DOHH2 (cell line): ENCODE measurements at regions not wholly inside any gene's neighbourhood (a gene's known extent, or its start where the extent isn't known, plus 50 kb on each side); places are given as distances from the start of the nearest gene placed in this dataset.

Experiments
- H3F3A ChIP-seq: fragments of 200-600 bp; sonication (generic), shearing (Covaris generic); 2 replicates; pipeline ENCODE4 v1.6.0; 2016; ENCODE audit warnings: antibody characterized with exemption, mild to moderate bottlenecking; ENCODE audit not compliant: control insufficient read depth, insufficient read depth
- H3K27ac ChIP-seq: fragments of 200-600 bp; sonication (generic); 2 replicates; pipeline ENCODE4 v1.5.1; 2014; ENCODE audit warnings: low read depth, mild to moderate bottlenecking, low read length, moderate library complexity
- H3K27me3 ChIP-seq: fragments of 200-600 bp; sonication (generic); 2 replicates; pipeline ENCODE4 v1.6.1; 2014; ENCODE audit warnings: mild to moderate bottlenecking, low read length, mixed read lengths; ENCODE audit not compliant: control insufficient read depth
- H3K36me3 ChIP-seq: fragments of 200-600 bp; sonication (generic); 2 replicates; pipeline ENCODE4 v1.6.1; 2014; ENCODE audit warnings: mild to moderate bottlenecking, low read length, moderate library complexity, mixed read lengths; ENCODE audit not compliant: control insufficient read depth
- H3K4me1 ChIP-seq: fragments of 200-600 bp; sonication (generic); 2 replicates; pipeline ENCODE4 v1.6.1; 2014; ENCODE audit warnings: mild to moderate bottlenecking, low read length, mixed read lengths; ENCODE audit not compliant: control insufficient read depth
- H3K4me2 ChIP-seq: fragments of 200-600 bp; sonication (generic); 2 replicates; pipeline ENCODE4 v1.6.0; 2014; ENCODE audit warnings: mild to moderate bottlenecking, low read length, moderate library complexity
- H3K4me3 ChIP-seq: fragments of 200-600 bp; sonication (generic); 2 replicates; pipeline ENCODE4 v1.5.1; 2014; ENCODE audit warnings: mild to moderate bottlenecking, low read length, mixed read lengths
- H3K79me2 ChIP-seq: fragments of 200-600 bp; sonication (generic); 2 replicates; pipeline ENCODE4 v1.6.1; 2014; ENCODE audit warnings: mild to moderate bottlenecking, low read length, mixed read lengths; ENCODE audit not compliant: control insufficient read depth
- H3K9me2 ChIP-seq: fragments of 200-600 bp; sonication (generic); replicated peaks from 2 replicates; pipeline ENCODE4 v1.6.1; 2014; ENCODE audit warnings: mild to moderate bottlenecking, low read length, mixed read lengths; ENCODE audit not compliant: control insufficient read depth
- H3K9me3 ChIP-seq: fragments of 200-600 bp; sonication (generic); 2 replicates; pipeline ENCODE4 v1.6.1; 2014; ENCODE audit warnings: antibody characterized with exemption, low read length, mixed read lengths; ENCODE audit not compliant: control insufficient read depth, insufficient read depth
- H4K20me1 ChIP-seq: fragments of 200-600 bp; sonication (generic); 2 replicates; pipeline ENCODE4 v1.6.0; 2014; ENCODE audit warnings: low read depth, mild to moderate bottlenecking, antibody characterized with exemption, low read length, moderate library complexity; ENCODE audit not compliant: control insufficient read depth, insufficient read depth
- CTCF ChIP-seq: fragments of 200-600 bp; sonication (generic); IDR thresholded peaks from one replicate; pipeline ENCODE4 v1.5.1; 2014; ENCODE audit warnings: antibody characterized with exemption, mild to moderate bottlenecking, low read depth, low read length; ENCODE audit not compliant: poor library complexity, severe bottlenecking
- EZH2phosphoT487 ChIP-seq: fragments of 200-600 bp; sonication (generic); IDR thresholded peaks from 2 replicates; pipeline ENCODE4 v1.6.1; 2017; ENCODE audit warnings: borderline replicate concordance, mild to moderate bottlenecking, antibody characterized with exemption, low read length, moderate library complexity, mixed read lengths

- no peaks in the 10 kb centered on the region for H3K9me2 ChIP-seq
- no peak overlapping the region for H3K4me2 ChIP-seq
- TF ChIP-seq CTCF (no peak), EZH2phosphoT487 (no peak)
- no peaks in the 10 kb centered on the region for H3K4me1 ChIP-seq
- H3K4me3 ChIP-seq, result no peak overlapping the region
- no peaks in the 10 kb centered on the region for H4K20me1 ChIP-seq
- no peaks in the 10 kb centered on the region for H3K36me3 ChIP-seq
- H3K9me3 ChIP-seq, result no peaks in the 10 kb centered on the region
- H3K27me3 ChIP-seq, result peaks cover 10% of the 10 kb centered on the region
- H3F3A ChIP-seq, result no peaks in the 10 kb centered on the region
- no peak overlapping the region for H3K27ac ChIP-seq
- no peaks in the 10 kb centered on the region for H3K79me2 ChIP-seq
These were observed 176.2 kb downstream of the HERPUD2 start for GRCh38 chr7:35518767-35519166.

- H3F3A ChIP-seq, result no peaks in the 10 kb centered on the region
- no peaks in the 10 kb centered on the region for H3K79me2 ChIP-seq
- H3K4me2 ChIP-seq, result no peak overlapping the region
- H3K27me3 ChIP-seq, result peaks cover 16% of the 10 kb centered on the region
- H3K9me2 ChIP-seq, result no peaks in the 10 kb centered on the region
- H3K4me1 ChIP-seq, result no peaks in the 10 kb centered on the region
- H3K27ac ChIP-seq, result no peak overlapping the region
- H3K4me3 ChIP-seq, result no peak overlapping the region
- no peak for TF ChIP-seq EZH2phosphoT487
- no peak for TF ChIP-seq CTCF
- H4K20me1 ChIP-seq, result no peaks in the 10 kb centered on the region
- H3K9me3 ChIP-seq, result no peaks in the 10 kb centered on the region
- H3K36me3 ChIP-seq, result no peaks in the 10 kb centered on the region
These were observed 178.4 kb downstream of the HERPUD2 start for GRCh38 chr7:35516498-35516897.

- Histone ChIP-seq H3K36me3 (no peaks in the 10 kb centered on the region), H3K4me1 (no peaks in the 10 kb centered on the region), H3K79me2 (no peaks in the 10 kb centered on the region), H3K4me2 (no peak overlapping the region), H3K9me2 (no peaks in the 10 kb centered on the region), H3K27ac (no peak overlapping the region), H3K4me3 (no peak overlapping the region), H3K9me3 (no peaks in the 10 kb centered on the region), H3F3A (no peaks in the 10 kb centered on the region), H4K20me1 (no peaks in the 10 kb centered on the region), H3K27me3 (peaks cover 21% of the 10 kb centered on the region)
- TF ChIP-seq CTCF (no peak), EZH2phosphoT487 (no peak)
These were observed 181.1 kb downstream of the HERPUD2 start for GRCh38 chr7:35513828-35514227.

GRCh38 chr7:35513195-35513594 is 181.7 kb downstream of the HERPUD2 start:
- no peaks in the 10 kb centered on the region for H3K36me3 ChIP-seq
- peaks cover 21% of the 10 kb centered on the region for H3K27me3 ChIP-seq
- H3K4me2 ChIP-seq, result no peak overlapping the region
- TF ChIP-seq CTCF, result no peak
- no peak for TF ChIP-seq EZH2phosphoT487
- no peaks in the 10 kb centered on the region for H4K20me1 ChIP-seq
- no peaks in the 10 kb centered on the region for H3K79me2 ChIP-seq
- H3K9me3 ChIP-seq, result no peaks in the 10 kb centered on the region
- no peaks in the 10 kb centered on the region for H3F3A ChIP-seq
- H3K27ac ChIP-seq, result no peak overlapping the region
- no peaks in the 10 kb centered on the region for H3K4me1 ChIP-seq
- no peaks in the 10 kb centered on the region for H3K9me2 ChIP-seq
- H3K4me3 ChIP-seq, result no peak overlapping the region
